T-helper 2 cell (primary cell): ENCODE measurements at regions not wholly inside any gene's neighbourhood (a gene's known extent, or its start where the extent isn't known, plus 50 kb on each side); places are given as distances from the start of the nearest gene placed in this dataset.

Experiments
- DNase-seq, 5 experiments: peaks; one replicate each; pipeline versions ENCODE4 v3.0.0 to v3.0.0-alpha.2; 2012 to 2022

DNA sequence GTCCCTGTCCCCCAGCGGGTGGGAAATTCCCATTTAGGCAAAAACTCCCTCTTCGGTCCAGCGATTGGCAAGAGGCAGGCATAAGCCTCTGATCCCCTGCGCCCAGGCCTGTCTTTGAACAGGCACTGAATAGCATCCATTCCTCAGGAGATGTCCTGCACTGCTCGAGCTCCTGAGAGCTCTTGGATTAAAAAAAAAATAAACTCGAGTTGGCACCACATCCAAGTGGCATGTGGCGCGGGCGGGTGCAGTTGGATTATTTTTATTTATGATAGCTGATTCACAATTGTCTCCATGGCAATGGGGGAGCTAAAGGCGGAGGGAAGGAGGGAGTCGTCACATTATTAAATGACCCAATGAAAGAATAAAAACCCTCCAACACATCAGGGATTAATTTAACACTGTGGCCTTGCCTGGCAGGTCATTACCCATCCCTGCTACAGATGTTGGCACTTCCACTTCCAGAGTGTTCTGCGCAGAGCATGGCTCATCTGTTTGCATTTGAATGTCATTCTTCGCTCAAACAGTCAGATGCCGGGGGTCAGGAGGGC is 207.2 kb downstream of the AACS start:
- DNase-seq: no peak

- no peak for DNase-seq
These were observed 211.3 kb downstream of the AACS start for GRCh38 chr12:125276567-125276966.

DNA sequence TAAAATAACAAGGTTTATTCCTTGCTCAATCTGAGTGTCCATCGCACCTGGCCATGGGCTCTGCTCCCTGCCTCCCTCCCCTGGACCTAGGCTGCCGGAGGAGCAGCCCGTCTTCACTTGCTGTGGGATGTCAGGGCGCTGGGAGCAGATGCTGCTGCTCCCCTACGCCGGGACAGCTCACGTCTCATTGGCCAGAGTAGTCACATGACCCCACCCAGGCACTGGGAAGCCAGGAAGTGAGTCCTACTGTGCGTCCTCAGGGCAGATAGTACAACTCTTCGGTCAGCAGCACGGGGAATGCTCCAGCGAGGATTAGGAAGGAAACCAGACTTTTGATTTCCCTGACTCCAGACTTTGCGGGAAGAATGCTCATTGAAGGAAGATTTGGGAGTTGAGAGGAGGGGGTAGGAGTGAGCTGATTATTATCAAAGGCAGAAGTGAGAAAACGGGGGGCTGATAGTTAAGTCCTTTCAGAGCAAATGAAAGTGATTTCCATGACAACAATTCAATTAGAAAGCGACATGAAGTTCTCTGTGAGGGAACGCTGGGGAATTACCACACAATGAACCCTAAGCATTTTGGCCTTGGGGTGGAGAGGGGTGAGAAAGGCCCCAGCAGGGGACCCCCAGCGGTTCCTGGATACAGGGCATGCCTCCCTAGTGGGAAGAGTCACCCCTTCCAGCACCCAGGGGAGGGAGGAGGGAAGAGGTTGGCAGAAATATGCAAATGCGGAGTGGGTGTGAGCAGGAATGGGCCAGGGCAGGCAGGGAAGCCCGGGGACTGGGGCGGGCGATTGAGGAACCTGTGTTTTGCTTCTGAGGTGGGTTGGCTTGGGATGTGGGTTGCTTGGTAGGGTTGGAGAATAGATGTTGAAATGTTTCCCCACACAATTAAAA is 215.5 kb downstream of the AACS start:
- DNase-seq: no peak

GRCh38 chr12:125282921-125283320 is 217.7 kb downstream of the AACS start:
- DNase-seq: no peak

DNA sequence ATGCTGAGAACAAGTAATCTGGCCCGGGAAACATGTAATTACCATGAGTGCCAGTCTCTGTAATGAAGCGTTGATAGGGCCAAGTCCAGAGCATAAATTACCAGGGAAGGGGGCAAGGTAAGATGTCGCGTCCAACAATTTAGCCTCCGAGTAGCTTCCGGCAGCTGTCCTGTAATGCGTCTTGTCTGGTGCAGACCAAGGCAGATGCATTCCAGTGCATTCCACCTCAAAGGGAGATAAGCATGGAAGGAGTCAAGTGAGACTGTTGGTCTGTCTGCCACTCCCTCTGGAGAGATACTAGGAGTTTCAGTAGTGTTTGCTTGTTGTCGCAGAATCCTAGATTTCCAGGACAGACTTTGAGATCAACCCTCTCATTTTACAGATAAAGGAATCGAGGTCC is 218.3 kb downstream of the AACS start:
- no peak for DNase-seq

DNA sequence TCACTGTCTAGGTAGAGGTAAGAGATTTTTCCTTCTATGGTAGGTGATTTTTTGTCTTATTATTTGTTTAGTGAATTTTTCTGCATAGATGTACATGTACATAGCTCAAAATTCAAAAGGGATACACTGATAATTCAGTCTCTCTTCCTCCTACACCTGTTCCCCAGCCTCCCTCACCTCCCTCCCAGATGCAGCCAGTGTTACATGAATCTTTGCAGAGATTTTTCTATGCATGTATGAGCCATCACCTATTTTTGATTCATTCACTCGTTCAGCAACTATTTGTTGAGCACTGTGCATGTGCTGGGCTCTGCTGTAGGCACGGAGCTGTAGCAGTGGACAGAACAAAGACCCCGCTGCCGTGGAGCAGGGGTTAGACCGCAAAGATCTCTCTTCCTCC is 218.9 kb downstream of the AACS start:
- DNase-seq: no peak

DNA sequence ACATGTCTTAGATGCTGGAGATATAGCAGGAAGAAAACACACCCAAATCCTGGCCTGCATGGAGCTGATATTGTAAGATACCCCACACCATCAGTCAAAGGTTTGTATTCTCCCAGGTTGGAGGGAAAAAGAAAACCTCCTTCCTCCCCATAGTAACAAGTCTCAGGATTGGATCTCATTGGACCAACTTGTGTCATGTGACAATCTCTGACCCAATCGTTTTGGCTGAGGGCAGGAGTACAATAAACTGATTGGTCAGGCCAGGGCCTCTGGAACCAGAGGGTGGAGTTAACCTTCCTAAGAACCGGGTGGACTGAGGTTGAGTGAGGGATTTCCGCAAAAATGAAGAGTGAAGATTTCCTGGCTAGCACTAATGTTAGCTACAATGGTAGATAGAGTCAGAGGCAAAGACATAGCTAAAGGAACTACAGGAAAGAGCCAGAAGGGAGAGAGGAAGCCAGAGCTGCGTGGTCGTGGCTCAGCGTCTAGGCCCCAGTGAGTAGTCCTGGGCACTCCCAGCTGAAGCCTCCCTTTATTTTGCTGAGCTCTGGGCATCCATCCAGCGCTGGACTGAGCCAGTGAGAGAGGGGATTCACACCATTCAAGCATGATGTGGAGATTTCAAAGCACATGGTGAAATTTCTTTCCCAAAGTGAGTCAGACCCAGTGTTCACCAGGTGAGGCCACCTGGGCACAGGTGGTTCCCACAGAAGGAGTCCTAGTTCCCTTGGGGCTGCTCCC is 219.9 kb downstream of the AACS start:
- DNase-seq: peak in 1 of 5 experiments; percentile 3

DNA sequence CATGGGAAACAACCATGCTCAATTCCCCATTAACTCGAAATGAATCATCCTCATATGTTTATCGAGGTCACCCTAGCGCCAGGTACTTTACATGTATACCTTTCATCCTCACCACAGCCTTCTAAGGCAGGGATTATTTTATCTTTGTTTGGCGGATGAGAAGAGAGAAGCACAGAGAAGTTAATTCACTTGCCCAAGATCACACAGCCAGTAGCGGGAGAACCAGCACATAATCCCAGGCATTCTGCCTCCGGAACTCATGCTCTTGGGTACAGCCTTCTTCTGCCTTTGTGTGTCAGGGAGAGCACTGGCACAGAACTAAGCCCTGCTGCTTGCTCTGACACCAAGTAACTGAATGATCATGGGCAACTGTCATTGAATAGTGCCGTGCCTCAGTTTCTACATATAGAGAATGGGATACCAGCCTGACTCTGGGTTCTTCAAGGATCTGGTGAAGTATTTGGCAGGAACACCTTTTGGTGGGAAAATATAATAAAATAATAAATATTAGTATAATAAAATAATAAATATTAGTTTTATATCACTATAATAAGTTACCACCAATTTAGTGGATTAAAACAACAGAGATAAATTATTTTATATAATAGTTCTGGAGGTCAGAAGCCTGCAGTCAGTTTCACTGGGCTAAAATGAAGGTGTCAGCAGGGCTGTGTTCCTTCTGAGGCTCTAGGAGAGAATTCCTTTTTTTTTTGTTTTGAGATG is 220.9 kb downstream of the AACS start:
- no peak for DNase-seq

DNA sequence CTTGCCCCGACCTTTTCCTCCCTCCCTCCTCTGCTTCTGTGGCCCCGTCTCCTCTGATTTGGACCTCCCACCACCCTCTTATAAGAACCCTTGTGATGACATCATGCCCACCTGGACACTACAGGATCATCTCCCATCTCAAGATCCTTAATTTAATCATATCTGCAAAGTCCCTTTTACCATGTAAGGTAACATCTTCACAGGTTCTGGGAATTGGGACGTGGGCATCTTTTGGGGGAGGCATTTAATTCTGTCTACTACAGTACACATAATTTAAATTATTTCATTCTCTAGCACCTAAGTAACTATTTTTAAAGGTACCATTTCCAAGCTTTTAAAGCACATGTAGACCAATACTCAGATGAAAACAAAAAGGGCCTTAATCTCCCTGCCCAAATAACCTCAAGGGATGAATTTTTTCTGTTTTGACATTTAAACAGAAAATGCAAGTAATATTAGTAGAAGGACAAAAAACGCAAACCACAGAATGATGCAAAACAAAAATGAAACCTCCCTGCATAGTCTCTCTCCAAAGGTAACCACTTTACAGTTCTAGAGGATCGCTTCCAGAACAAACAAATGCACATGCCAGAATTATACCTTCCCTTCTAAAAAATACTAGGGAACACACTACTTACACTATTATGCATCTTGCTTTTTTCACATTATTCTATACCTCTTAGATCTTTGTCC is 222.1 kb downstream of the AACS start:
- DNase-seq: peak in 1 of 5 experiments; percentile 59

DNA sequence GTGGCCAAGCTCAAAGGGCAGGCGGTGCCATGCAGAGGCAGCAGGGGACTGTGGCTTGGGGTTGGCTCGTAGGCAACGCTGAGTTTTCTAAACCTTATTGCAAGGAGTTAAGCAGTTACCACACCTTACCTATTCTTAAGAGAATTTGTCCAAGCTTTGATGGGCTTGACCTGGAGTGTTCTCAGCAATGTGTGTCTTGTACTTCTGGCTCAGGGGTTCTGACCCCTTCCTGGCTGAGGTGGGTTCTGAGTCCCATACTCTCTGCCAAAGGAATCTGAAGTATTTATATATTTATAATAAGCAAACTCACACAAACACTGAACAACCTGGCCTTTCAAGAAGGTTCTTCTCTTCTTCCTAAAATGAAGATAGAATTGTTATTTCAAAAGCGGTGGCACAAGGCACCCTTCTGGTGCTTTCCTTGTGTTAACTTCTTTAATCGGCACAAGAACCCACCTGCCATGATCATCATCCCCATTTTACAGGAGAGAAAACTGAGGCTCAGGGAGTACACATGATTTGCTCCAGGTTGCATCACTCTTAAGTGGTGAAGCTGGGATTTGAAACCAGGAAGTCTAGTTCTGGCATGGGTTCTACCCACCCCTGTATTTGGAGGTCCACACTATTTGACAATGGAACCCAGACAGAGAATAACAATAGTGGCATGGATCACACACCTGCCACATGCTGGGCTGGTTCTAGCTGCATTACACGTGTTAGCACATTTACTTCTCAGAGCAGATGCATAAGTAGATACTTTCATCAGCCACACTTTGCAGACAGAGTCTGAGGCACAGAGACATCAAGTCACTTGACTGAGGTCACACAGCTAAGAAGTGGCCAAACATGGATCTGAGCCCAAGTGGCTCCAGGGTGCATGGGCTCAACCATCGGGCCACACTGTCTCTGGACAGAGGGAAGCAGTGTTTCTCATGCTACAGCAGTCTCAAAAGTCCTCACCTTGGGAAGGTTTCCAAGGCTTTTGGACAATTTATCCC is 224.0 kb downstream of the AACS start:
- DNase-seq: no peak

DNA sequence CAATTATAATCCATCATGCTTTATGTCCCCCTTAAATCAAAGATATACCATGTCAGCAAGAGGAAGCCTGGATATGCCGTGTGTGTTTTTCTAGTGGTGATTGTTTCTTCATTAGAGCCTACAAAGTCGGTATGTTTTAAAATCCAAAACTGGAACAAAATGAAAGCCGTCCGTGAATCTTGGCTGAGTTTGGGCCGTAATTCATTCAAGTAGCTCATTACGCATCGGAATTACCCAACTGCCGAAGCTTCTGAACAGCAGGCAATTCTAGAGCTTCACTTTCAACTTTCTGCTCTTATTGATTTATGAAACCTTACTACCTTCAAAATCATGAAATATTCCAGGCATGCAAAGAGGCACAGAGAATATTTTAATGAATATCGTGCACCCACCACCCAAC is 224.7 kb downstream of the AACS start:
- no peak for DNase-seq

- DNase-seq: no peak
These were observed 227.5 kb downstream of the AACS start for GRCh38 chr12:125292700-125293099.

DNA sequence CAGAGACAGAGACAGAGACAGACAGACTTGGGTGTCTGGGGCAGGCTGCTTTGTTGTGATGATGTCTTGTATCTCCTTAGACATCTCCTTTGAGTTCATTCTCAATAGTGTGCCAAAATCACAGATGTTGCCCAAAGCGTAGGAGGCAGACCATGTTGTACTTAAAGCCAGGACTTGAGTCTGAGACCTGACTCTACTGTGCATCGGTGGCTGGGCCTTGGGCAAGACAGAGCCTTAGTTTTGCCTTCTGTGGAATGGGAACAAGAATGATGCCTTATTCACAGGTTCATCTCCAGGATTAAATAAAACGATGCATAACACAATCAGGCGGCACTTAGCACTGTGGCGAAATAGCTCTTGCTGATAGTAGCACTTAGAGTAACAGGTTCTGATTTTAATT is 230.3 kb downstream of the AACS start:
- no peak for DNase-seq

GRCh38 chr12:125296701-125297100 is 231.5 kb downstream of the AACS start:
- DNase-seq: no peak

- DNase-seq: no peak
These were observed 234.6 kb downstream of the AACS start for GRCh38 chr12:125299840-125300239.

DNA sequence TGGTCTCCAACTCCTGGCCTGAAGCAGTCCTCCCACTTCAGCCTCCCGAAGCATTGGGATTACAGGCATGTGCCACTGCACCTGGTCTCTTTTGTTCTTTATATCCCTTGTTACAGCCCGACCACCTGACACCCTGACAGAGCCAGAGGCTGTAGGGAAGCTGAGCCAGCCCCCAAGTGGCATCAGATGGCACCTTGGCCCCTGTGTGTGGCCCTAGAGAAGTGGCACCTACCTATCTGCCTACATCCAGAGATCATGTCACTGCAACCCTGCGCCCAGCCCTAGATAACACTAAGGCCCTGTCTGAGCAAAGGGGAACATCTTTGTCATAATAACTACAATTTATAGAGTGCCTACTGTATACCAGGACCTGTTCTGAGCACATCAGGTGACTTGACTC is 235.0 kb downstream of the AACS start:
- DNase-seq: no peak

GRCh38 chr12:125303337-125303736 is 238.1 kb downstream of the AACS start:
- DNase-seq: no peak

DNA sequence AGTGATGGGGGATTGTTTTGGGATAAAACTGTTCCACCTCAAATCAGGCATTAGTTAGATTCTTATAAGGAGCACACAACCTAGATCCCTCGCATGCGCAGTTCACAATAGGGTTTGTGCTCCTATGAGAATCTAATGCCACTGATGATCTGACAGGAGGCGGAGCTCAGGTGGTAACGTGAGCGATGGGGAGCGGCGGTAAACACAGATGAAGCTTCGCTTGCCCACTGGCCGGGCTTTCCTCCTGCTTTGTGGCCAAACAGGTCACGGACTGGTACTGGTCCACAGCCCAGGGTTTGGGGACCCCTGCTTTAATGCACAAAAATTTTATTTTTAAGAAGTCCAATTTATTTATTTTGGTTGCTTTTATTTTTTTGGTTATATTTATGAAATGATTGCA is 238.8 kb downstream of the AACS start:
- DNase-seq: no peak

DNA sequence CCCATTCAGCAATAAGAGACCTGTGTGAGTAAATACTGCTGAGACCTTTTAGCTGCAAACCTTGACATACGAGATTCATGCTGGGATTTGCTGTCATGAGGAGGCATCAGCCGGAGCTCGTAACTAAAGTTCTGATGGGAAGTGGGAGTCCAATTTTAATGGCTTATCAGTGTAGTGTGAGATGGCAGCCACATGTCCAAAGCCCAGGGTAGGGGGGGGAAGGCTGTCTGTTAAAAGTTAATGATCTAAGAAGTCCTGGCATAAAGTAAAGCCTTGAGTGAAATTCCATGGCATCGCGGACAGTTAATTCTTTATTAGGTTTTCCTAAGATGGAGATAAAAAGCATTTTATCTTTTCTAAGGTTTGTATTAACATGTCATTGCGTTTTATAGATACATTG is 240.0 kb downstream of the AACS start:
- DNase-seq: no peak

GRCh38 chr12:125310461-125310860 is 245.2 kb downstream of the AACS start:
- no peak for DNase-seq

GRCh38 chr12:125311050-125311449 is 245.8 kb downstream of the AACS start:
- no peak for DNase-seq
